ENCODE measurements at regions not wholly inside any gene's neighbourhood (a gene's known extent, or its start where the extent isn't known, plus 50 kb on each side); places are given as distances from the start of the nearest gene placed in this dataset.

- Mint-ChIP-seq H3K36me3 (no peaks in the 10 kb centered on the region), H3K9me3 (peaks cover 0 to 8% (median 3%) of the 10 kb centered on the region in 3 donors), H3K4me1 (no peaks in the 10 kb centered on the region), H3K27me3 (no peaks in the 10 kb centered on the region), H3K4me3 (no peak overlapping the region), H3K27ac (peak overlapping the region in 1 of 3 donors; percentile 7)
Observed at GRCh38 chr14:87725318-87725717, 267.7 kb downstream of the GALC start.

DNA sequence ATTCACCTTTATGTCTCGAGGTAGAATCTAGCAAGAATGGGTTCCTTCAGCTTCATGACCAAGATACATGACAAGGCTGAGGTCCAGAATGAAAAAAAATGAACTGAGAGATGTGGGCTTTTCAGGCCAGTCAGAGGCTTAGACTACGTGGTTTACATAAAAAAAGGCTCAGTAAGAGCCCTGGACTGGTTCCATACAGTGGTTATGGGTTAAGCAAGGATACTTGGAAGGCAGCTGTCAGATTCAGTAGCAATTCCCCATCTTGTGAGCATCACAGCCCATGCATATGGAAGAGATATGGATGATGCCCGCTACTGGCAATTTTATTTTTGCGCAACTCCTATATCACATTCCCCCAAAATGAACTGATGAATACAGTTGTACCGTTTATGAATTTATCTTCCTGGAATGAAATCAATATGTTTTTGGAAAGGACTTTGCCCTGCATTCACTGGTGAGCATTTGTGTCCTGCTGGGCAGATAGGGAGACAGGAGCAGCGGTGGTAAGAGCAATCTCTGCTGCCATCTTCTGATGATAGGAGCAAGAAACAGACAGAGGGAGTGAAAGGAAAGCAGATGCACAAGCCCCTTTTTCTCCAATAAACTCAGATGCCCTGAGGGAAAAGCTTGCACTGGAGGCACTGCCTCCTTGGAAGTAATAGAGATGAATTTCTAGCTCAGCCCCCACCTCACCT lies 280.4 kb downstream of the GALC start:
- Mint-ChIP-seq H3K9me3 (peaks cover 0 to under 1% (median 0%) of the 10 kb centered on the region in 3 donors), H3K36me3 (no peaks in the 10 kb centered on the region), H3K4me3 (no peak overlapping the region), H3K27me3 (no peaks in the 10 kb centered on the region), H3K4me1 (no peaks in the 10 kb centered on the region), H3K27ac (no peak overlapping the region)

DNA sequence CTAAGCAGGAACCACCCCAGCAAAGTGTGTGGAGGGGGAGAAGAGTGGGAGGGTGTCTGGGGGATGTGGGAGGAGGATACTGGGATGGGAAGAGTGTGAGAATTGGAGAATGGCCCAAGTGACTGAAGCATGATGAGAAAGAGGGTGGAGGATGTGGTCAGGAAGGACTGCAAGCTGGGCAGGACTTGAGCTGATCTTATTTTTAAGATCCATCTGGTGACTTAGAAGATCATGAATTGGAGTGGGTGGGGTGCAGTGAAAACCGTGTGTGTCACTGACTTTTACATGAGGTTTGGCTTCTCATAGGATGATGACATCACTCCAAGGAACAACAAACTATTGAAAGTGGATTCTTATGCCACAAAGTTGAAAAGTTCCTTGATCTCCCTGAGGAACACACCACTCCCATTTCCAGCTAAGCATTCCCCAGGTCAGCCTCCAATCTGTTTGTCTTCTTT lies 287.5 kb downstream of the GALC start:
- Mint-ChIP-seq H3K27ac (no peak overlapping the region), H3K36me3 (peaks cover 1% of the 10 kb centered on the region), H3K4me3 (no peak overlapping the region), H3K4me1 (no peaks in the 10 kb centered on the region), H3K27me3 (no peaks in the 10 kb centered on the region), H3K9me3 (peaks cover 0 to 6% (median 5%) of the 10 kb centered on the region in 3 donors)

DNA sequence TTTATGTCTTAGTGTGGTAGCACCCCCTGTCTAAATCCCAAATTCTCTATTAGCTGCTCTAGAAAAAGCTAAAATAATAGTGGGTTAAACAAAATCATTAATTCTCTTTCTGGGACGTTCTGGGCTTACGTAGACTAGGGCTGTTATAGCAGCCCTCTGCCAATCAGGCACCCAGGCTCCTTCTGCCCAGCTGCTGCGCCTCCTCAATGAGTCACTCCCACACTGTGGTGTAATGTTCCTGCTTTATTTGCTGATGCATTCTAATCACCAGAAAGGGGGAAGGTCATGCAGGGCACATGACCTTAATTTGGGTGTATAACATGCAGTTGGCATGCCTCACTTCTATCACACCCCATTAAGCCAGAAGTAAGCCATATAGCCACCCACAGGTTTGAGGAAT lies 294.5 kb downstream of the GALC start:
- H3K36me3 Mint-ChIP-seq, result peaks cover 1% of the 10 kb centered on the region
- H3K4me3 Mint-ChIP-seq, result no peak overlapping the region
- no peaks in the 10 kb centered on the region for H3K27me3 Mint-ChIP-seq
- H3K4me1 Mint-ChIP-seq, result no peaks in the 10 kb centered on the region
- no peak overlapping the region for H3K27ac Mint-ChIP-seq
- peaks cover 0 to 5% (median under 1%) of the 10 kb centered on the region in 3 donors for H3K9me3 Mint-ChIP-seq

- no peaks in the 10 kb centered on the region for H3K36me3 Mint-ChIP-seq
- H3K27ac Mint-ChIP-seq, result peak overlapping the region in 1 of 3 donors; percentile 31
- H3K27me3 Mint-ChIP-seq, result no peaks in the 10 kb centered on the region
- no peak overlapping the region for H3K4me3 Mint-ChIP-seq
- H3K4me1 Mint-ChIP-seq, result no peaks in the 10 kb centered on the region
- H3K9me3 Mint-ChIP-seq, result peaks cover 0 to 5% (median 2%) of the 10 kb centered on the region in 3 donors
Observed at GRCh38 chr14:87696485-87696884, 296.5 kb downstream of the GALC start.

DNA sequence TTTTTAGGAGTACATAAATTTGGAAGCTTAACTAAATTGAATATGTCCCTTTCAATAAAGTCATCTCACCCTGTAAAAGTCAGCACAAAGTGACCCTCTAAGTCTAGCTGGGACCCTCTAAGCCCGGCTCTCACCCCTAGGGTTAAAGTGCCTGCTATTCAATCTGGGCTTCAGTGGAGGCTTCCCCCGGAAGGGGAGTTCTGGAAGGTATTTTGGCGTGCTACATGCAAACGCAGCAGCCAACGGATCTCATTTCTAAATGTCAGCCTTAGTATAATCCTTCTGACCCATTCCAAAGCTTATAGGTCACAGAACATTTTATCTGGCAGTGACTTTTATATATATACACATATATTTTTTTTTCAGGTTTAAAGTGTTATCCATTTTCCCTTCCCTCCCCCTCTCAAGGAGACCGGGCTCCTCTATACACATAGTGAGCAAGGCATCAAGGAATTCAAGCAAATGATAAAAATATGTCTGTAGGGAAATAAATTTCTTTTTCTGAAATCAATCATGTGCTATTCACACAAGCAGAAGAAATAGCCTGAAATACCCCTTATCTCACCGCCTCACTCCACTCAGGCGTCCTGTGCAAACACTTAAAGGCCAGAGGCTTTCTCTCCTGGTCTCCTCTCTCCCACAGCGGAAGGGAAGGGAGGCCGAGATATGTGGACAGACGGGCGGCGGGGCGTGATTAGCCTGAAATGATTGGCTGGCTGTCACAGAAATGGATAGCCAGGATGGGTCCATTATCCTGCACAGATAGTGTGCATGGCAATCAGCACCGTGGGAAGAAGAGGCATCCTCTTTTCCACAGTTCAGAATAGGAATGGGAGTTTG lies 301.7 kb downstream of the GALC start:
- no peak overlapping the region for H3K27ac Mint-ChIP-seq
- H3K4me1 Mint-ChIP-seq, result no peaks in the 10 kb centered on the region
- H3K9me3 Mint-ChIP-seq, result peaks cover 0 to 5% (median 2%) of the 10 kb centered on the region in 3 donors
- H3K4me3 Mint-ChIP-seq, result no peak overlapping the region
- H3K36me3 Mint-ChIP-seq, result no peaks in the 10 kb centered on the region
- H3K27me3 Mint-ChIP-seq, result peaks cover 2% of the 10 kb centered on the region

- H3K9me3 Mint-ChIP-seq, result peaks cover 0 to 7% (median 2%) of the 10 kb centered on the region in 3 donors
- H3K27ac Mint-ChIP-seq, result no peak overlapping the region
- no peak overlapping the region for H3K4me3 Mint-ChIP-seq
- H3K4me1 Mint-ChIP-seq, result no peaks in the 10 kb centered on the region
- H3K36me3 Mint-ChIP-seq, result no peaks in the 10 kb centered on the region
- peaks cover 2% of the 10 kb centered on the region for H3K27me3 Mint-ChIP-seq
Observed at GRCh38 chr14:87690076-87690613, 302.8 kb downstream of the GALC start.

DNA sequence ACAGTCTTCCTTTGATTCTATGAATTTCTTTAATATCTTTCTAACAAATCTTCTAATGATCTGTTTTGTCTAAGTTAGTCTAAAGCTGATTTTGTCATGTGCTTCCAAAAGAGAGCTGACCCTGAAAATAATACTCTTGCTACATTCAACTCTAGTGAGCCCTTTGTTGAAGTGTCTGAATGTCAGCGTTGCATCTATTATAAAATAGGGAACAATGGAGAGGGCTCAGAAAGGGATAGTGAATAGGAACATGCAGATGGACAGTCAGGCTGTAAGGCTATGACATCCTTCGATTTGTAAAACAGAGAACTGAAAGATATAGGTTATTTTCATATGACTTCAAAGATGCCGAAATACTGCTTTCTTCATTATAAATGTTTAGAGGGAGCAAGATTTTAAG lies 304.5 kb downstream of the GALC start:
- no peaks in the 10 kb centered on the region for H3K36me3 Mint-ChIP-seq
- no peak overlapping the region for H3K27ac Mint-ChIP-seq
- H3K4me1 Mint-ChIP-seq, result peaks cover 0 to 2% (median 0%) of the 10 kb centered on the region in 3 donors
- H3K27me3 Mint-ChIP-seq, result peaks cover 2% of the 10 kb centered on the region
- H3K4me3 Mint-ChIP-seq, result no peak overlapping the region
- H3K9me3 Mint-ChIP-seq, result peaks cover 0 to 4% (median 2%) of the 10 kb centered on the region in 3 donors

DNA sequence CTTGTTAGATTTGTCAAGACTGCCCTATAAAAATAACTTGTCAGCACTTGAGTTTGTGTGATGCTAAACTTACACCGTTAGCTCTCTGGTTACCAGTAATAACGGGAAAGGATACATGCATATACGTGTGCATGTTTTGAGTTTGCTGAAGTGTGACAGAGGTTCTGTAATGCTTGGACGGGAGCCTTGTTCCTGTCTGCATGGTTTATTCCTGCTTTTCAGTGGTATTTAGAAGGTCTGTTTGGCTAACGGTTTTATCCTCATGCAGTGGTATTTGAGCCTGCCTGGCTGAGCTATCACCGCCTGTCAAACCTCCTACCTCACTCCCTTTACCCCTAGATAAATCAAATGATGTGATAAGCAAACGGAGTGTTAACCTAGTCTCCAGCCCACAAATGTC lies 305.6 kb downstream of the GALC start:
- Mint-ChIP-seq H3K4me1 (peaks cover 0 to 2% (median 0%) of the 10 kb centered on the region in 3 donors), H3K27ac (no peak overlapping the region), H3K4me3 (no peak overlapping the region), H3K9me3 (peaks cover 0 to 4% (median 0%) of the 10 kb centered on the region in 3 donors), H3K36me3 (no peaks in the 10 kb centered on the region), H3K27me3 (peaks cover 2% of the 10 kb centered on the region)

DNA sequence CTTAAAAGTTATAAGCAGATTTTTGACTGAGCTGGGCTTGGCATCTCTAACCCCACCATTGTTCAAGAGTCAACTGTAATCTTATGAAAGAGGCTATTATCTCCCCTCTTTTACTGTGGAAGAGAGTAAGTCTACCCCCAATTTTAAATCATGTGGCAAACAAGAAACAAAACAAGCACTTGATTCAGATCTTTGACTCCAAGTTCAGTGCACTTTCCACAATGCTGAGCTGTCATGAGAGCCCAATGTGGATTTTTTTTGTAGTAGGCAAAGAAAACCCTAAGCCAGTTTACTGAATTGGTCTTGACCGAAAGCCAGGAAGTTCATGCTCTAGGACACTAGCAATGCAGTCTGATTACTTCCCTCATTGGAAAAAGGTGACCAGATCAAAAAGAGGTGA lies 306.2 kb downstream of the GALC start:
- peaks cover 0 to 2% (median 0%) of the 10 kb centered on the region in 3 donors for H3K4me1 Mint-ChIP-seq
- H3K27ac Mint-ChIP-seq, result no peak overlapping the region
- H3K36me3 Mint-ChIP-seq, result no peaks in the 10 kb centered on the region
- peaks cover 0 to 4% (median under 1%) of the 10 kb centered on the region in 3 donors for H3K9me3 Mint-ChIP-seq
- H3K27me3 Mint-ChIP-seq, result peaks cover 2% of the 10 kb centered on the region
- no peak overlapping the region for H3K4me3 Mint-ChIP-seq

- Mint-ChIP-seq H3K27ac (no peak overlapping the region), H3K27me3 (peaks cover 2% of the 10 kb centered on the region), H3K4me3 (no peak overlapping the region), H3K4me1 (peaks cover 0 to 2% (median 0%) of the 10 kb centered on the region in 3 donors), H3K9me3 (peaks cover 2 to 7% (median 6%) of the 10 kb centered on the region in 3 donors), H3K36me3 (no peaks in the 10 kb centered on the region)
Observed at GRCh38 chr14:87679866-87680265, 313.1 kb downstream of the GALC start.

DNA sequence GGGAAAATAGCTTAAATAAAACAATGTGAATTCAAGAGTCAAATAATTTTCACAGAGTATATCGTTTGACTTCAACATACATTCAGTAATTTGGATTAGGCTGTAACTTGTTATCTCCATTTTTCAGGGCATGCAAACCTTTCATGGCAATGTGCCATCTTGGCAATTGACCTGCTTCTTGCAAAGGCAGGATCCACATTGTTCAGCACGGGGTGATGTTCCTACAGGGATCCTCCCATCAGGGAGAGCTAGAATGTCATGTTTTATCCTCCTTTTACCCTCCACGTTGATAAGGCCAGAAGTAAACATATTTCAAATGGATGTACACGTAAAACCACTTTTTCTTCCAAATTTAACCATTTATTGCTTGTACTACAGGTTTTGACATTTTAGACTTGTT lies 314.4 kb downstream of the GALC start:
- H3K4me3 Mint-ChIP-seq, result no peak overlapping the region
- no peaks in the 10 kb centered on the region for H3K36me3 Mint-ChIP-seq
- no peak overlapping the region for H3K27ac Mint-ChIP-seq
- peaks cover 2 to 9% (median 8%) of the 10 kb centered on the region in 3 donors for H3K9me3 Mint-ChIP-seq
- peaks cover 2% of the 10 kb centered on the region for H3K27me3 Mint-ChIP-seq
- no peaks in the 10 kb centered on the region for H3K4me1 Mint-ChIP-seq

DNA sequence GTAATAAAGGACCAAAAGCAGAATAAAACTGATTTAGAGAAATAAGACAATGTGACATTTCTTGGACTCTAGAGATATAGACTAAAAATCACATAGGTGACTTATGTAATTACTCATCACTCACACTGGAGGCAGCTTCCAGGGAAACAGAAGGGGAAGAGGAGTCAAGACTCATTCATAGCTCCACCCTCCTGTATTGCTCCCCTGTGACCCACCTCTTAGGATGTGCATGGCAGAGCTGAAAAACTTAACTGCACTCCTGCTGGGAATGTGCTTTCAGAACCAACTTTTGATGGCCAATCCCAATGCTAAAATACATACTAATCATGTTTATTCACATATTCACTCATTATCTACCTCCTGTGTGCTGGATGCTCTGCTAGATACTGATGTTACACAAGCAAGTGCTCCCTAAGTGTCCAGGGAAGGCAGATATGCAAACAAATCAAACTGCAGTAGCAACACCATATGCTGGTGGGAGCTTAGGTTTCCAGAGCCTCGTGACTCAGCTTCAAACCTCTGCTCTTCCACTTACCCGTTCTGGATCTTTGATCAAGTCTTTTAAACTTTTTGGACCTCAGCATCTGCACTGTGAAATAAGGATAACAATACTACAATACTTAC lies 316.1 kb downstream of the GALC start:
- Mint-ChIP-seq H3K4me3 (no peak overlapping the region), H3K4me1 (no peaks in the 10 kb centered on the region), H3K36me3 (no peaks in the 10 kb centered on the region), H3K9me3 (peaks cover 4 to 10% (median 9%) of the 10 kb centered on the region in 3 donors), H3K27ac (no peak overlapping the region), H3K27me3 (peaks cover 2% of the 10 kb centered on the region)

DNA sequence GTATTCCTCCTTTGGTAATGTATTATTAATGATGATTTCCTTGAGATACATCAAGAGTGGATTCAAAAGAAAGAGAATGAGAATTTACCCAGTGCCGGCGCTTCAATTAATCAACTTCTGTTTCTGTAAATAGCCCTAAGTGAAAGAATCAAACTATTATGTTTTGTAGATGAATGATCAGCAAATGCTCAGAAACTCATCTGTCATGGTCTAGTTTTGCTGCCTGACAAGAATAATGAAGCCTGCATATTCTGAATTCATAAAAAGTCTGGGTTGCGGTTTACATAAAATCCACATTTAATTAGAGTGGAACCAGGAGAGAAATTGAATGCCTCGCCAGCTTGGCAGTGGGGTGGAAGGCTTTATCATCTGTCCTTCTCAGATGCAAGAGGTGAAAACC lies 325.3 kb downstream of the GALC start:
- Mint-ChIP-seq H3K4me1 (no peaks in the 10 kb centered on the region), H3K36me3 (no peaks in the 10 kb centered on the region), H3K27me3 (no peaks in the 10 kb centered on the region), H3K4me3 (no peak overlapping the region), H3K27ac (no peak overlapping the region), H3K9me3 (peaks cover 6 to 18% (median 12%) of the 10 kb centered on the region in 3 donors)

DNA sequence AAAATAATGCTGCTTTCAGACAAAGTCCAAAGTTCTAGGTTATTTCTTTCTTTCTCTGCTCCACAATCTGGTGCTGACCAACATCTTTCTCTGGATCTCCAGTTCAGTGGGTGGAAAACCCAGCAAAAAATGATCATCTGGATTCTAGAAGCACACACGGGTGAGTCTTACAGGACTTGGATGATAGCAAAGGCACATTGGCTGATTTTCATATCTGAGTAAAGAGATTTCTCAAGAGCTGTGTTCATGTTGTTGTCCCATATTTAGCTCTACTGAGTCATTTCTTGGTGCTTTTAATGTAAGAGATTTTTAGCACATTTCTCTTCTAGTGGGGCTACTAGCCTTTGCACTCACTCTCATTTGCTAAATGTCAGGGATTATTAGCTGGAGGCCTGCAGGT lies 336.7 kb downstream of the GALC start:
- no peaks in the 10 kb centered on the region for H3K4me1 Mint-ChIP-seq
- no peak overlapping the region for H3K27ac Mint-ChIP-seq
- no peak overlapping the region for H3K4me3 Mint-ChIP-seq
- H3K36me3 Mint-ChIP-seq, result no peaks in the 10 kb centered on the region
- H3K9me3 Mint-ChIP-seq, result peaks cover 3 to 18% (median 5%) of the 10 kb centered on the region in 3 donors
- no peaks in the 10 kb centered on the region for H3K27me3 Mint-ChIP-seq
